ENCODE measurements at regions not wholly inside any gene's neighbourhood (a gene's known extent, or its start where the extent isn't known, plus 50 kb on each side); places are given as distances from the start of the nearest gene placed in this dataset.
A peak's percentile ranks its signal among the peaks of the same experiment; 100 is the strongest.

GRCh38 chr11:123360267-123360936, 69.7 kb upstream of the GRAMD1B start:
- CTCF ChIA-PET = interaction anchor here (1.0 kb wide), 1 partner anchor 18 kb away, joined by 3 read pairs; no protein-coding TSS in a partner anchor
- H3K36me3 ChIP-seq (ENCODE audit: control insufficient read depth in 2 of 3, insufficient read depth in 3 of 3, low read length in 3 of 3) = no peaks in the 10 kb centered on the region
- Mint-ChIP-seq H3K36me3 (peaks cover 0 to 26% (median 0%) of the 10 kb centered on the region in 5 donors), H3K9me3 (peaks cover 0 to 2% (median 0%) of the 10 kb centered on the region in 11 donors), H3K27ac (peak overlapping the region in 1 of 9 donors; percentile 13), H3K4me3 (peak overlapping the region in 1 of 10 donors; percentile 64), H3K27me3 (peaks cover 0 to 58% (median 46%) of the 10 kb centered on the region in 5 donors), H3K4me1 (peaks cover 8 to 72% (median 15%) of the 10 kb centered on the region in 7 donors)
- no peak overlapping the region for H3K4me3 ChIP-seq (ENCODE audit: low read length)
- ATAC-seq = no peak
- DNase-seq = no peak
- H3K9me3 ChIP-seq (ENCODE audit: control insufficient read depth in 2 of 3, low read length in 3 of 3) = no peaks in the 10 kb centered on the region
- peaks cover 0 to 2% of the 10 kb centered on the region in 2 donors for H3K27me3 ChIP-seq (ENCODE audit: control insufficient read depth in 2 of 2, insufficient read depth in 2 of 2, low read length in 2 of 2)
- no peak overlapping the region for H3K27ac ChIP-seq (ENCODE audit: low read depth, low read length)
- peaks cover 0 to 16% of the 10 kb centered on the region in 2 donors for H3K4me1 ChIP-seq (ENCODE audit: control insufficient read depth in 2 of 2, insufficient read depth in 2 of 2, low read length in 2 of 2)
- intact Hi-C loops (cut with micrococcal nuclease) = no loop called here
- POLR2A ChIA-PET = no interaction called here

GRCh38 chr11:123357990-123358827, 71.9 kb upstream of the GRAMD1B start:
- Mint-ChIP-seq H3K4me1 (peaks cover 8 to 61% (median 15%) of the 10 kb centered on the region in 7 donors), H3K27ac (peak overlapping the region in 1 of 9 donors; percentile 92), H3K9me3 (peaks cover 0 to 2% (median 0%) of the 10 kb centered on the region in 11 donors), H3K36me3 (peaks cover 0 to 21% (median 0%) of the 10 kb centered on the region in 5 donors), H3K27me3 (peaks cover 0 to 55% (median 46%) of the 10 kb centered on the region in 5 donors), H3K4me3 (peak overlapping the region; percentile 4 to 98 (median 72))
- ATAC-seq (peak; percentile 59), DNase-seq (peak in 1 of 9 donors; percentile 64)
- Histone ChIP-seq H3K4me3 (ENCODE audit: low read length) (peak overlapping the region; percentile 56), H3K36me3 (ENCODE audit: control insufficient read depth in 2 of 3, insufficient read depth in 3 of 3, low read length in 3 of 3) (no peaks in the 10 kb centered on the region), H3K27me3 (ENCODE audit: control insufficient read depth in 2 of 2, insufficient read depth in 2 of 2, low read length in 2 of 2) (peaks cover 0 to 2% of the 10 kb centered on the region in 2 donors), H3K4me1 (ENCODE audit: control insufficient read depth in 2 of 2, insufficient read depth in 2 of 2, low read length in 2 of 2) (peaks cover 0 to 16% of the 10 kb centered on the region in 2 donors), H3K27ac (ENCODE audit: low read depth, low read length) (no peak overlapping the region), H3K9me3 (ENCODE audit: control insufficient read depth in 2 of 3, low read length in 3 of 3) (no peaks in the 10 kb centered on the region)
- POLR2A ChIA-PET = no interaction called here
- intact Hi-C loops (cut with micrococcal nuclease) = loop anchor here in 1 of 2 donors (1.0 to 5.0 kb wide), 6 partner anchors 24 to 121 kb away; partner anchors contain the start of gene GRAMD1B
- CTCF ChIA-PET = no interaction called here

- Mint-ChIP-seq H3K27ac (peak overlapping the region in 1 of 9 donors; percentile 92), H3K36me3 (peaks cover 0 to 18% (median 0%) of the 10 kb centered on the region in 5 donors), H3K27me3 (peaks cover 0 to 51% (median 49%) of the 10 kb centered on the region in 5 donors), H3K9me3 (peaks cover 0 to 2% (median 0%) of the 10 kb centered on the region in 11 donors), H3K4me1 (peaks cover 7 to 53% (median 15%) of the 10 kb centered on the region in 7 donors), H3K4me3 (peak overlapping the region; percentile 4 to 98 (median 72))
- Histone ChIP-seq H3K4me1 (ENCODE audit: control insufficient read depth in 2 of 2, insufficient read depth in 2 of 2, low read length in 2 of 2) (peaks cover 0 to 16% of the 10 kb centered on the region in 2 donors), H3K36me3 (ENCODE audit: control insufficient read depth in 2 of 3, insufficient read depth in 3 of 3, low read length in 3 of 3) (no peaks in the 10 kb centered on the region), H3K4me3 (ENCODE audit: low read length) (peak overlapping the region; percentile 56), H3K27me3 (ENCODE audit: control insufficient read depth in 2 of 2, insufficient read depth in 2 of 2, low read length in 2 of 2) (no peaks in the 10 kb centered on the region), H3K9me3 (ENCODE audit: control insufficient read depth in 2 of 3, low read length in 3 of 3) (no peaks in the 10 kb centered on the region), H3K27ac (ENCODE audit: low read depth, low read length) (no peak overlapping the region)
- POLR2A ChIA-PET = no interaction called here
- DNase-seq (peak in 1 of 9 donors; percentile 23), ATAC-seq (peak; percentile 10)
- intact Hi-C loops (cut with micrococcal nuclease) = loop anchor here in 1 of 2 donors (5.0 kb wide), 1 partner anchor 75 kb away; the partner anchor contains the start of gene GRAMD1B
- CTCF ChIA-PET = no interaction called here
Measured at GRCh38 chr11:123357353-123357989, 72.6 kb upstream of the GRAMD1B start.

GRCh38 chr11:123356539-123356938, 73.5 kb upstream of the GRAMD1B start:
- H3K4me1 ChIP-seq (ENCODE audit: control insufficient read depth in 2 of 2, insufficient read depth in 2 of 2, low read length in 2 of 2) = peaks cover 0 to 16% of the 10 kb centered on the region in 2 donors
- ATAC-seq = no peak
- H3K36me3 ChIP-seq (ENCODE audit: control insufficient read depth in 2 of 3, insufficient read depth in 3 of 3, low read length in 3 of 3) = no peaks in the 10 kb centered on the region
- H3K27me3 Mint-ChIP-seq = peaks cover 0 to 48% (median 41%) of the 10 kb centered on the region in 5 donors
- no peaks in the 10 kb centered on the region for H3K9me3 ChIP-seq (ENCODE audit: control insufficient read depth in 2 of 3, low read length in 3 of 3)
- CTCF ChIA-PET = interaction anchor here (0.6 kb wide), 1 partner anchor 504 kb away, joined by 4 read pairs; no protein-coding TSS in a partner anchor
- peaks cover 0 to 15% (median 0%) of the 10 kb centered on the region in 5 donors for H3K36me3 Mint-ChIP-seq
- peak overlapping the region in 1 of 9 donors; percentile 44 for H3K27ac Mint-ChIP-seq
- no peak overlapping the region for H3K27ac ChIP-seq (ENCODE audit: low read depth, low read length)
- peaks cover 7 to 45% (median 15%) of the 10 kb centered on the region in 7 donors for H3K4me1 Mint-ChIP-seq
- no peaks in the 10 kb centered on the region for H3K27me3 ChIP-seq (ENCODE audit: control insufficient read depth in 2 of 2, insufficient read depth in 2 of 2, low read length in 2 of 2)
- peak in 1 of 9 donors; percentile 29 for DNase-seq
- intact Hi-C loops (cut with micrococcal nuclease) = loop anchor here in 1 of 2 donors (5.0 kb wide), 1 partner anchor 76 kb away; the partner anchor contains the start of gene GRAMD1B
- POLR2A ChIA-PET = no interaction called here
- peaks cover 0 to 2% (median 0%) of the 10 kb centered on the region in 11 donors for H3K9me3 Mint-ChIP-seq
- peak overlapping the region in 3 of 10 donors; percentile 71 to 98 (median 87) for H3K4me3 Mint-ChIP-seq
- H3K4me3 ChIP-seq (ENCODE audit: low read length) = no peak overlapping the region

- Histone ChIP-seq H3K4me1 (ENCODE audit: control insufficient read depth in 2 of 2, insufficient read depth in 2 of 2, low read length in 2 of 2) (peaks cover 0 to 16% of the 10 kb centered on the region in 2 donors), H3K4me3 (ENCODE audit: low read length) (no peak overlapping the region), H3K27ac (ENCODE audit: low read depth, low read length) (no peak overlapping the region), H3K27me3 (ENCODE audit: control insufficient read depth in 2 of 2, insufficient read depth in 2 of 2, low read length in 2 of 2) (no peaks in the 10 kb centered on the region), H3K9me3 (ENCODE audit: control insufficient read depth in 2 of 3, low read length in 3 of 3) (no peaks in the 10 kb centered on the region), H3K36me3 (ENCODE audit: control insufficient read depth in 2 of 3, insufficient read depth in 3 of 3, low read length in 3 of 3) (no peaks in the 10 kb centered on the region)
- ATAC-seq (no peak), DNase-seq (no peak)
- peaks cover 5 to 27% (median 15%) of the 10 kb centered on the region in 7 donors for H3K4me1 Mint-ChIP-seq
- H3K36me3 Mint-ChIP-seq = peaks cover 0 to 5% (median 0%) of the 10 kb centered on the region in 5 donors
- intact Hi-C loops (cut with micrococcal nuclease) = no loop called here
- CTCF ChIA-PET = interaction anchor here (1.0 kb wide), 1 partner anchor 124 kb away, joined by 5 read pairs; no protein-coding TSS in a partner anchor
- H3K4me3 Mint-ChIP-seq = no peak overlapping the region
- no peak overlapping the region for H3K27ac Mint-ChIP-seq
- POLR2A ChIA-PET = no interaction called here
- no peaks in the 10 kb centered on the region for H3K9me3 Mint-ChIP-seq
- H3K27me3 Mint-ChIP-seq = peaks cover 0 to 31% (median 23%) of the 10 kb centered on the region in 5 donors
Measured at GRCh38 chr11:123354371-123354975, 75.6 kb upstream of the GRAMD1B start.

GRCh38 chr11:123351375-123351774, 78.7 kb upstream of the GRAMD1B start:
- Mint-ChIP-seq H3K36me3 (peaks cover 0 to 8% (median 0%) of the 10 kb centered on the region in 5 donors), H3K27me3 (peaks cover 5 to 22% (median 9%) of the 10 kb centered on the region in 5 donors), H3K27ac (no peak overlapping the region), H3K4me3 (no peak overlapping the region), H3K9me3 (peaks cover 0 to 6% (median 0%) of the 10 kb centered on the region in 11 donors), H3K4me1 (peaks cover 0 to 6% (median 0%) of the 10 kb centered on the region in 7 donors)
- no peak for DNase-seq
- Histone ChIP-seq H3K4me1 (ENCODE audit: control insufficient read depth in 2 of 2, insufficient read depth in 2 of 2, low read length in 2 of 2) (no peaks in the 10 kb centered on the region), H3K4me3 (ENCODE audit: low read length) (no peak overlapping the region), H3K27me3 (ENCODE audit: control insufficient read depth in 2 of 2, insufficient read depth in 2 of 2, low read length in 2 of 2) (no peaks in the 10 kb centered on the region), H3K27ac (ENCODE audit: low read depth, low read length) (no peak overlapping the region), H3K9me3 (ENCODE audit: control insufficient read depth in 2 of 3, low read length in 3 of 3) (no peaks in the 10 kb centered on the region), H3K36me3 (ENCODE audit: control insufficient read depth in 2 of 3, insufficient read depth in 3 of 3, low read length in 3 of 3) (no peaks in the 10 kb centered on the region)
- no peak for ATAC-seq
- ChIA-PET CTCF (no interaction called here), POLR2A (no interaction called here)
- intact Hi-C loops (cut with micrococcal nuclease) = no loop called here
